ENCODE measurements at regions not wholly inside any gene's neighbourhood (a gene's known extent, or its start where the extent isn't known, plus 50 kb on each side); places are given as distances from the start of the nearest gene placed in this dataset.

DNA sequence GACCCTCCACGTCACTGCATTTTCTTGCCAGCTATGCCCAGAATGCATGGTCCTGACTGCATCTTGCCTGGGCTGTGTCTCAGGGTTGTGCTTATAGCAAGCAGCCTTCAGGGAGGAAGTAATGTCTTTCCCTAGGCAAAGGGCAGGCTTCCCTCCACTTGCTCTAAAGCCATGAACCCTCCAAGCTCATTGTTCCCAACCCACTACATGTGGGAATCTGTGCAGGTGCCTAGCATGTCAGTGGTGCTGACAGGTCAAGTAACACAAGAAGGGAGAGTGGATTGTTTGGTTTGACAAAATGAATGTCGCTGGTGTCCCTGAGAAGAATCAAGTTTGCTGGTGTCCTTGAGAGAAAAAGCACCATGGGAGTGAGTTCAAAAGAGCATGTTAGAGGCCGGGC lies 53.9 kb upstream of the UCN3 start:
- DNase-seq = no peak

DNA sequence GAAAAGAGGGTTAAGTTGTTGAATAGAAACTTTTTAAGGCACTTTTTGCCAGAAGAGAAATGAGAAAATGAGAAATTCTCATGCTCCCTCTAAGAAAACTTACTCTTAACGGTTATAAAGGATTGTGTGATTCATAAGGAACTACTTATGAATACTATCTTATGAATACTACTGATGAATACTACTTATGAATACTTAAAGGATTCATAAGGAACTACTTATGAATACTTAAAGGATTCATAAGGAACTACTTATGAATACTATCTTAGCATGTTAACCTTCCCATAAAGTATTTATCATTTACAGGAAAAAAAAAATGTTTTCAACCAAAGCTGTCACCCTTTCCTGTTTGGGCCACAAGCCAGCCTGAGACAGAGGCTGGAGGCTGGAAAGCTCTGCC lies 53.1 kb upstream of the UCN3 start:
- peak in 1 of 3 donors; percentile 21 for DNase-seq

DNA sequence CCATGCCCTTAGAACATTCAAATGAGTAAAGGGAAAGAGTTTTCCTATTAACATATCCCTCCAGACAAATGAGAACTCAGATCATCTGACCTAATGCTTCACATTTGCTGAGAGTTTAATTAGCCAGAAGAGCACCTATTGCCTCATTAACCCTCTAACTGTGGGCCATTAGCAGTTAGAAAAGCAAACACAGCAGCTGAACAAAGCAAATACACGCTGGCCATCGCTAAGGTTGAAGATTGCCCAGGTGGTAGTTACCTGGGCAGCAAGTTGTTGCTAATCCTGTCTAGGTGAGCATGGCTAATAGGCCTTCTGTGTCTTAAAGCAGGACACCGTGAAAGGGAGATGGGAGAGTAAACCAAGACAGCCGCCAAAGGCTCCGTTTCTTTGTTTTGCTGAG lies 49.9 kb upstream of the UCN3 start:
- no peak for DNase-seq

Measured in suppressor macrophage treated with lipopolysaccharide for 1 hour (primary cell).